Prostate gland (tissue), 2 donors: ENCODE measurements at regions not wholly inside any gene's neighbourhood (a gene's known extent, or its start where the extent isn't known, plus 50 kb on each side); places are given as distances from the start of the nearest gene placed in this dataset.

ENCODE experiments used
- DNase-seq: peaks from one replicate; pipeline ENCODE4 v3.0.0-alpha.2; 2019; ENCODE audit warnings: low spot score
- H3K27ac ChIP-seq, 2 donors: fragments of 200-600 bp; sonication (generic); 2 replicates each; pipeline ENCODE4 v1.5.1; 2017 to 2019
- H3K27me3 ChIP-seq: fragments of 200-600 bp; sonication (generic); replicated peaks from 2 replicates; pipeline ENCODE4 v1.5.1; 2019; ENCODE audit not compliant: insufficient read depth
- H3K36me3 ChIP-seq, 2 donors: fragments of 200-600 bp; sonication (generic); 1 replicate in 1 of 2; 2 replicates in 1 of 2; pipeline versions ENCODE4 v1.5.1 to v1.8.1; 2017 to 2019
- H3K4me1 ChIP-seq: fragments of 200-600 bp; sonication (generic); replicated peaks from 2 replicates; pipeline ENCODE4 v1.5.1; 2019
- H3K4me3 ChIP-seq, 2 donors: fragments of 200-600 bp; sonication (generic); 2 replicates each; pipeline ENCODE4 v1.5.1; 2017 to 2019
- H3K9me3 ChIP-seq: fragments of 200-600 bp; sonication (generic); 2 replicates; pipeline ENCODE4 v1.5.1; 2017
- POLR2A ChIP-seq: fragments of 450-650 bp; IDR thresholded peaks from one replicate; pipeline ENCODE4 v1.6.1; 2016; ENCODE audit warnings: antibody characterized with exemption, mild to moderate bottlenecking
- POLR2AphosphoS5 ChIP-seq: sonication (generic); formaldehyde crosslinking; IDR thresholded peaks from one replicate; pipeline ENCODE4 v1.6.1; 2017; ENCODE audit warnings: antibody characterized with exemption
- WGBS: methylation state at CpG from one replicate; pipeline ENCODE4 v1.1.5; 2018; 5-methylcytosine and 5-hydroxymethylcytosine counted together
- intact Hi-C: fragments of 100-400 bp; cut with DNase I; formaldehyde crosslinking; loops from one replicate; pipeline ENCODE4 v1.14.2; 2022
- TF ChIP-seq, protein P1 (sequence below), 4 experiments: fragments of 200-600 bp in 2 of 4; fragments of 450-650 bp in 2 of 4; sonication (generic) in 2 of 4; IDR thresholded peaks; 1 replicate in 3 of 4; 2 replicates in 1 of 4; pipeline ENCODE4 v1.5.1; 2016 to 2019; ENCODE audit warnings: antibody characterized with exemption in 4 of 4, mild to moderate bottlenecking in 2 of 4, moderate library complexity in 2 of 4

DNA sequence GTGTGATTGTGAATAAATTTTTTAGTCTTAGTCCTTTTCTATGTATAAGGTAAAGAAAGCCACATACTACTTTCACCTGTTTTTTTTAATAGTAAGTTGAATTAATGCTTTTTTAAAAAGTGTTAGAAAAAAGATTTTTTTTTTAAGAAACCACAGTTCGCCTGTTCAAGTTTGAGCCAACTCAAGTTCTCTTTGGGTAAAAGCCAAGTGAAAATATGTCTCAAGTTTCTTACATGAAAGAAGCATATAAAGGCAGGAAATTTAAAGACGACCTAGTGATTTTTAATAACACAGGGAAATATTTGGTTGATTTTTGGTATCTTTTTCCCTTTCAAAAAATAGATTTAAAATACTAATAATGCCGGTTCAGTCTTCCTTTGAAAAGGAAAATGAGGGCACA lies 369.9 kb upstream of the NR3C2 start:
- no peaks in the 10 kb centered on the region for H3K27me3 ChIP-seq
- TF ChIP-seq POLR2AphosphoS5 = no peak
- TF ChIP-seq POLR2A = no peak
- TF ChIP-seq, protein P1, sequence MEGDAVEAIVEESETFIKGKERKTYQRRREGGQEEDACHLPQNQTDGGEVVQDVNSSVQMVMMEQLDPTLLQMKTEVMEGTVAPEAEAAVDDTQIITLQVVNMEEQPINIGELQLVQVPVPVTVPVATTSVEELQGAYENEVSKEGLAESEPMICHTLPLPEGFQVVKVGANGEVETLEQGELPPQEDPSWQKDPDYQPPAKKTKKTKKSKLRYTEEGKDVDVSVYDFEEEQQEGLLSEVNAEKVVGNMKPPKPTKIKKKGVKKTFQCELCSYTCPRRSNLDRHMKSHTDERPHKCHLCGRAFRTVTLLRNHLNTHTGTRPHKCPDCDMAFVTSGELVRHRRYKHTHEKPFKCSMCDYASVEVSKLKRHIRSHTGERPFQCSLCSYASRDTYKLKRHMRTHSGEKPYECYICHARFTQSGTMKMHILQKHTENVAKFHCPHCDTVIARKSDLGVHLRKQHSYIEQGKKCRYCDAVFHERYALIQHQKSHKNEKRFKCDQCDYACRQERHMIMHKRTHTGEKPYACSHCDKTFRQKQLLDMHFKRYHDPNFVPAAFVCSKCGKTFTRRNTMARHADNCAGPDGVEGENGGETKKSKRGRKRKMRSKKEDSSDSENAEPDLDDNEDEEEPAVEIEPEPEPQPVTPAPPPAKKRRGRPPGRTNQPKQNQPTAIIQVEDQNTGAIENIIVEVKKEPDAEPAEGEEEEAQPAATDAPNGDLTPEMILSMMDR (IDR thresholded peaks at IDR 0.05) = no peak
- no peak for DNase-seq
- no peaks in the 10 kb centered on the region for H3K4me1 ChIP-seq
- H3K36me3 ChIP-seq = no peaks in the 10 kb centered on the region
- intact Hi-C loops = no loop called here
- no peak overlapping the region for H3K4me3 ChIP-seq
- WGBS = 30% methylated on average over 3 of the region's 3 CpGs
- no peaks in the 10 kb centered on the region for H3K9me3 ChIP-seq
- H3K27ac ChIP-seq = no peak overlapping the region

DNA sequence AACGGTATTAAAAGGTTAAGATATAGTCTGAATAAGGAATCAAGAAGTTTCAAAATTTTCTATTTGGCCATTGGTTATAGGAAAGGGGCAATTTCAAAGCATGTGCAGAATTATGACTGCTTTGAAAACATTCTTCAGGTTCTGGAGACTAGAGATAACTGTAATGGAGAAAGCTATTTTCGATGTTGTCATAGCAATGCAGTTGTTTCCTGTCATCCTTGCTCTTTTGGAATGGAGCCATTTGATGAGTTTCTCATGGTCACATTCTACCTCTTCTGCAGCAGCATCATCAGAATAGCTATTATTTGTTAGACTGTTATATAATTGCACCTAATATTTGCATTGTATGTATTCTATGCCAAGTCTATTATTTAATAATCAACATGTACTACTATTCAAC lies 368.2 kb upstream of the NR3C2 start:
- WGBS = 95% methylated on average over 2 of the region's 2 CpGs
- TF ChIP-seq POLR2AphosphoS5 (no peak), POLR2A (no peak)
- TF ChIP-seq, protein P1 (IDR thresholded peaks at IDR 0.05) = no peak

DNA sequence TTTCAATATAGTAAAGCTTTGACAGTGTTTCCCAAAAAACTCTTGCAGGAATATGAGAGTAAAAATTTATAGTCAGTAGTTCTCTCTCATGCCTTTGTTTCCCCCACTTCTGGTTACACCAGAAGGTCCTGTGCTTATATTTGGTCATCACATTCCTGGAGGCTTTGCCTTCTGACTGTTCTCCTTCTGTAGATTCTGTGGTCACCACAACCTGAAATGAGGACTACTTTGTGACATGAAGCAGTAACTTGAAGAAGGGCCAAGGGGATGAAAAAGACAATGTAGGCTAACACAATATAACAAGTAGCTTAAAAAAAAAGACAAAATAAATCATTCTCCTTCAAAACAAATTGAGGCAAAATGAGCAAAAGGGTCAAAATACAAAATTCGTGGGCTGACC lies 366.2 kb upstream of the NR3C2 start:
- Histone ChIP-seq H3K27me3 (no peaks in the 10 kb centered on the region), H3K4me1 (no peaks in the 10 kb centered on the region), H3K36me3 (no peaks in the 10 kb centered on the region), H3K27ac (no peak overlapping the region), H3K9me3 (no peaks in the 10 kb centered on the region), H3K4me3 (no peak overlapping the region)
- DNase-seq = no peak
- intact Hi-C loops = no loop called here
- TF ChIP-seq, protein P1 (IDR thresholded peaks at IDR 0.05) = no peak
- TF ChIP-seq POLR2AphosphoS5 (no peak), POLR2A (no peak)
- WGBS = 68% methylated on average over 1 of the region's 1 CpG

More for the DNA sequence above, 368.2 kb upstream of the NR3C2 start:
- Histone ChIP-seq H3K4me1 (no peaks in the 10 kb centered on the region), H3K9me3 (no peaks in the 10 kb centered on the region), H3K4me3 (no peak overlapping the region), H3K27me3 (no peaks in the 10 kb centered on the region), H3K36me3 (no peaks in the 10 kb centered on the region), H3K27ac (no peak overlapping the region)
- intact Hi-C loops = no loop called here
- DNase-seq = no peak

DNA sequence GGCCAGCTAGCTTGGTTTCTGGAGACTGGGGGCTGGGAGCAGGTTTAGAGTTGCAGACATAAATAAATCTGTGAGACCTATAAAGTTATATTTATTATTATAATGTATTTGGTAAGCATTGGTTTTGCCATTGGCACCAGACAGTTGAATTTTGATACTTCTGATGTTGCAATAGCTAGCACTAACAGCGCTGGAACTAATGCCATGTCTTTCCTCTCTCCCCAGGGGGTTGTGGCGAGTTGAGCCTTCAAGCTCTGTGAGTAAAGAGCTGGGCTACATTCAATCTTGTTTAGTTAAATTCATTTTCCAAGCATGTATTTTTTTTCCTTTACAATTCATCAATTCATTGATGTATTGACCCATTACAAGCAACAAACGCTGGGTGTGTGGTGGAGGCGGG lies 358.7 kb upstream of the NR3C2 start:
- Histone ChIP-seq H3K36me3 (no peaks in the 10 kb centered on the region), H3K27ac (no peak overlapping the region), H3K9me3 (no peaks in the 10 kb centered on the region), H3K4me3 (no peak overlapping the region), H3K27me3 (no peaks in the 10 kb centered on the region), H3K4me1 (no peaks in the 10 kb centered on the region)
- DNase-seq = no peak
- intact Hi-C loops = no loop called here
- TF ChIP-seq POLR2A = no peak
- TF ChIP-seq, protein P1 (IDR thresholded peaks at IDR 0.05) = no peak
- no peak for TF ChIP-seq POLR2AphosphoS5
- WGBS = 84% methylated on average over 4 of the region's 4 CpGs

DNA sequence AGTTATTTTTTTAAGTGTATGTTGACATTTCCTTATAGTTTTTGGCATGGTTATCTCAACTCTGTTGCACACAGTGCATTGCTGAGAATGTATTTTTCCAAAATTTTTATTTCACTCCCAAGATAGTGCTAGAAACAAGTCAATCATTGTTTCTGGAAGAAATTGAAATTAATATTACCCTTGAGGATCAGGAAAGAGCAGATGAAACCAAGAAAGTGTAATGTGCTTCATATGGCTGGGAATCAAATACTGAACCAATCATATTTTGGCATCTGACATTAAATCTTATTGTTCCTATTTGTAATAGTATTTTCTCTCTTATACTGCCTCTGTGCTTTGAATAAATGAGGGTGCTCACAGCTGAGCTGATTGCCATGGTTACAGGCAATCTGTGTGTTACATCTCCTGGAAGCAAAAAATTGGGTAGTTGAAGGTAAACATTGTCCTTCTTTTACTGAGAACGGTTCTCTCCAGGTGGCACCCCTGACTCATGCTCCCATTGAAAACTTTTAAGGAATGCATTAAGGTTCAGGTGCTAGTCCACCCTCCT lies 358.2 kb upstream of the NR3C2 start:
- TF ChIP-seq, protein P1 (IDR thresholded peaks at IDR 0.05) = no peak
- no peak overlapping the region for H3K4me3 ChIP-seq

More for the DNA sequence above, 358.2 kb upstream of the NR3C2 start:
- 27% methylated on average over 1 of the region's 1 CpG for WGBS
- Histone ChIP-seq H3K36me3 (no peaks in the 10 kb centered on the region), H3K9me3 (no peaks in the 10 kb centered on the region), H3K27me3 (no peaks in the 10 kb centered on the region), H3K4me1 (no peaks in the 10 kb centered on the region), H3K27ac (no peak overlapping the region)
- no peak for DNase-seq
- intact Hi-C loops = no loop called here
